GM13976 (cell line): ENCODE measurements at regions not wholly inside any gene's neighbourhood (a gene's known extent, or its start where the extent isn't known, plus 50 kb on each side); places are given as distances from the start of the nearest gene placed in this dataset.

Experiments used
- DNase-seq: peaks from one replicate; pipeline ENCODE4 v3.0.0; 2012; ENCODE audit warnings: low spot score
- in situ Hi-C: fragments of 300-500 bp; cut with MboI; formaldehyde crosslinking; loops from one replicate; pipeline ENCODE4 v1.12.0; 2022; ENCODE audit warnings: low sequenced_read_pairs, mixed read lengths, inconsistent platforms; ENCODE audit not compliant: unreplicated experiment
- TF ChIP-seq, protein P1 (sequence below): IDR thresholded peaks from 2 replicates; pipeline ENCODE4 v1.5.1; 2012; ENCODE audit warnings: borderline replicate concordance, mild to moderate bottlenecking; ENCODE audit not compliant: insufficient read depth; ENCODE audit errors: extremely low read depth, missing control alignments, control extremely low read depth

DNA sequence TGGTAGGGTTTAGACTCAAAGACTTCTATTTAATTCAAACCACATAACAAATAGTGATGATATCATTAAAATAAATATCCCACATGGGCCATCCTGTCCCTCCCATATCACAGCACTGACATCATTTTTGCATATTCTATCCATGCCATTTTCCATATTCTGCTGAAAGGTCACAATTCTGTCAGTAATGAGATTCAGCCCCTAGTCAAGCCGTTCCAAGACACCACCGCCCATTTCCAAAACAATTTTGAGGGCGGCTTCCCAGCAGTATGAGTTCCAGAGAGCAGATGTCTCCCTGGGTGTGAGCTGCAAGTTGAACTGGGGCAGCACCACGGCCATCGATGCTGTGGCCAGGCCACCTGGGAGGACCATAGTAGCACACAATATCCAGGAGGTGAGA lies 65.1 kb upstream of the PLEKHG1 start:
- TF ChIP-seq, protein P1, sequence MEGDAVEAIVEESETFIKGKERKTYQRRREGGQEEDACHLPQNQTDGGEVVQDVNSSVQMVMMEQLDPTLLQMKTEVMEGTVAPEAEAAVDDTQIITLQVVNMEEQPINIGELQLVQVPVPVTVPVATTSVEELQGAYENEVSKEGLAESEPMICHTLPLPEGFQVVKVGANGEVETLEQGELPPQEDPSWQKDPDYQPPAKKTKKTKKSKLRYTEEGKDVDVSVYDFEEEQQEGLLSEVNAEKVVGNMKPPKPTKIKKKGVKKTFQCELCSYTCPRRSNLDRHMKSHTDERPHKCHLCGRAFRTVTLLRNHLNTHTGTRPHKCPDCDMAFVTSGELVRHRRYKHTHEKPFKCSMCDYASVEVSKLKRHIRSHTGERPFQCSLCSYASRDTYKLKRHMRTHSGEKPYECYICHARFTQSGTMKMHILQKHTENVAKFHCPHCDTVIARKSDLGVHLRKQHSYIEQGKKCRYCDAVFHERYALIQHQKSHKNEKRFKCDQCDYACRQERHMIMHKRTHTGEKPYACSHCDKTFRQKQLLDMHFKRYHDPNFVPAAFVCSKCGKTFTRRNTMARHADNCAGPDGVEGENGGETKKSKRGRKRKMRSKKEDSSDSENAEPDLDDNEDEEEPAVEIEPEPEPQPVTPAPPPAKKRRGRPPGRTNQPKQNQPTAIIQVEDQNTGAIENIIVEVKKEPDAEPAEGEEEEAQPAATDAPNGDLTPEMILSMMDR: no peak
- DNase-seq: no peak
- in situ Hi-C loops: no loop called here

GRCh38 chr6:150535151-150535804 lies 64.4 kb upstream of the PLEKHG1 start:
- DNase-seq: no peak
- in situ Hi-C loops: no loop called here
- TF ChIP-seq, protein P1: no peak

DNA sequence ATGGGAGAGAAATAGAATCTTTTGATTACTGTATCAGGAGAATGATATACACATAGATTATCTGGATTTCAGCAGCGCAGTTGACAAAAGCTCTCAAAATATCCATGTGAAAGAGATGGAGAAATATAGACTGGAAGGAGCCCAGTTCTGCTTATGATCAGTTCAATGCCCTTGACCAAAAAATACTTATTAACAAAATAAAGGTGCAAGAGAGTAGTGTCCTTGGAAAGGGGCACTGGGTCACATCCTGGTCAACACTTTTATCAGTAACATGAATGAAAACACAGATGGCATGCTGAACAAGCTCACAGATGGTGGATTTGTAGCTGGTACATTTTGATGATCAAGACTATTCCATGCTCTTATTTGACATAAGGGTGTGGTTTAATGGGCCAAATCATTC lies 63.9 kb upstream of the PLEKHG1 start:
- no peak for DNase-seq
- TF ChIP-seq, protein P1: no peak
- in situ Hi-C loops: no loop called here

DNA sequence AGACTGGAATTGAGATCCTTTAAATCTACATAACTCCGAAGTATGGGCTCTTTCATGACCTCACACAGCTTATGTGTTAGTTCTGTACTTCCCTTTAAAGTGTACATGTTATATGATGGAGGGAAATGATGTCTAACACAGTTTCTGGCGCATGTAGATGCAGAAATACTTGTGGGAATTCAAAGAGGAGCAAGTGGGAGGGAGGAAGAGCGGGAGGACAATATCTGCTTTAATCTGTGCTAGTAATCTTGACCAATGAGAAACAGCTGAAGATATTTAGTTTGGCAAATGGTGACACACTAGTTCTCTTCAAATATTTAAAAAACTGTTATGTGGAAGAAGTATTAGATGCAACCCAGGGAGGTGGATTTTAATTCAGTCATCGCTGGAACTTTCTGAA lies 62.9 kb upstream of the PLEKHG1 start:
- no peak for DNase-seq
- in situ Hi-C loops: no loop called here
- TF ChIP-seq, protein P1: no peak

GRCh38 chr6:150537491-150537890 lies 62.2 kb upstream of the PLEKHG1 start:
- no peak for DNase-seq
- in situ Hi-C loops: no loop called here
- TF ChIP-seq, protein P1: no peak

GRCh38 chr6:150537893-150538292 lies 61.8 kb upstream of the PLEKHG1 start:
- TF ChIP-seq, protein P1: no peak
- DNase-seq: no peak
- in situ Hi-C loops: no loop called here
